ENCODE measurements at regions not wholly inside any gene's neighbourhood (a gene's known extent, or its start where the extent isn't known, plus 50 kb on each side); places are given as distances from the start of the nearest gene placed in this dataset.

- no peaks in the 10 kb centered on the region for H3K36me3 ChIP-seq
- no peaks in the 10 kb centered on the region for H3K27me3 ChIP-seq
- intact Hi-C loops (cut with DNase I; ENCODE audit: low total_unique reads) = no loop called here
- no peak overlapping the region for H3K4me3 ChIP-seq
- TF ChIP-seq CTCF (IDR thresholded peaks at IDR 0.05) = no peak
- TF ChIP-seq POLR2A (IDR thresholded peaks at IDR 0.05) = no peak
- no peak for DNase-seq
- H3K27ac ChIP-seq = no peak overlapping the region
- no peaks in the 10 kb centered on the region for H3K9me3 ChIP-seq
- no peaks in the 10 kb centered on the region for H3K4me1 ChIP-seq
Observed at GRCh38 chr2:155696571-155696970, 636.0 kb downstream of the NR4A2 start.

- intact Hi-C loops (cut with DNase I; ENCODE audit: low total_unique reads) = no loop called here
- H3K9me3 ChIP-seq = no peaks in the 10 kb centered on the region
- DNase-seq = no peak
- H3K4me1 ChIP-seq = no peaks in the 10 kb centered on the region
- no peak overlapping the region for H3K4me3 ChIP-seq
- H3K27ac ChIP-seq = no peak overlapping the region
- no peaks in the 10 kb centered on the region for H3K36me3 ChIP-seq
- no peaks in the 10 kb centered on the region for H3K27me3 ChIP-seq
- TF ChIP-seq CTCF (IDR thresholded peaks at IDR 0.05) (no peak), POLR2A (IDR thresholded peaks at IDR 0.05) (no peak)
Observed at GRCh38 chr2:155695505-155695904, 637.0 kb downstream of the NR4A2 start.

- no peaks in the 10 kb centered on the region for H3K36me3 ChIP-seq
- H3K4me3 ChIP-seq = no peak overlapping the region
- DNase-seq = no peak
- TF ChIP-seq CTCF (IDR thresholded peaks at IDR 0.05) (no peak), POLR2A (IDR thresholded peaks at IDR 0.05) (no peak)
- no peaks in the 10 kb centered on the region for H3K9me3 ChIP-seq
- H3K27ac ChIP-seq = no peak overlapping the region
- H3K4me1 ChIP-seq = no peaks in the 10 kb centered on the region
- intact Hi-C loops (cut with DNase I; ENCODE audit: low total_unique reads) = no loop called here
- no peaks in the 10 kb centered on the region for H3K27me3 ChIP-seq
Observed at GRCh38 chr2:155692856-155693255, 639.7 kb downstream of the NR4A2 start.

GRCh38 chr2:155692106-155692505, 640.4 kb downstream of the NR4A2 start:
- no peak overlapping the region for H3K27ac ChIP-seq
- no peaks in the 10 kb centered on the region for H3K4me1 ChIP-seq
- no peak for DNase-seq
- H3K9me3 ChIP-seq = no peaks in the 10 kb centered on the region
- no peaks in the 10 kb centered on the region for H3K27me3 ChIP-seq
- TF ChIP-seq POLR2A (IDR thresholded peaks at IDR 0.05) (no peak), CTCF (IDR thresholded peaks at IDR 0.05) (no peak)
- intact Hi-C loops (cut with DNase I; ENCODE audit: low total_unique reads) = no loop called here
- no peak overlapping the region for H3K4me3 ChIP-seq
- no peaks in the 10 kb centered on the region for H3K36me3 ChIP-seq

GRCh38 chr2:155690785-155691184, 641.7 kb downstream of the NR4A2 start:
- TF ChIP-seq POLR2A (IDR thresholded peaks at IDR 0.05) = no peak
- no peak for TF ChIP-seq CTCF (IDR thresholded peaks at IDR 0.05)
- H3K36me3 ChIP-seq = no peaks in the 10 kb centered on the region
- H3K27me3 ChIP-seq = no peaks in the 10 kb centered on the region
- H3K4me3 ChIP-seq = no peak overlapping the region
- no peaks in the 10 kb centered on the region for H3K4me1 ChIP-seq
- no peak overlapping the region for H3K27ac ChIP-seq
- no peaks in the 10 kb centered on the region for H3K9me3 ChIP-seq
- DNase-seq = no peak
- intact Hi-C loops (cut with DNase I; ENCODE audit: low total_unique reads) = no loop called here
